PC-9 (cell line): ENCODE measurements at regions not wholly inside any gene's neighbourhood (a gene's known extent, or its start where the extent isn't known, plus 50 kb on each side); places are given as distances from the start of the nearest gene placed in this dataset.

Source experiments
- CTCF ChIP-seq: fragments of 200-600 bp; sonication (generic); conservative IDR thresholded peaks from 2 replicates; pipeline ENCODE4 v1.6.1; 2017; ENCODE audit warnings: mixed run types, antibody characterized with exemption, mild to moderate bottlenecking, moderate library complexity
- EZH2 ChIP-seq: fragments of 200-600 bp; sonication (generic); IDR thresholded peaks from 2 replicates; pipeline ENCODE4 v1.8.0; 2017; ENCODE audit warnings: antibody characterized with exemption, low read depth

GRCh38 chr9:25397746-25398145 is 280.5 kb downstream of the TUSC1 start:
- no peak for TF ChIP-seq CTCF
- TF ChIP-seq EZH2: no peak
